SK-N-SH (cell line): ENCODE measurements at regions not wholly inside any gene's neighbourhood (a gene's known extent, or its start where the extent isn't known, plus 50 kb on each side); places are given as distances from the start of the nearest gene placed in this dataset.

ENCODE experiments used
- CHD2 ChIP-seq: fragments of 150-350 bp; IDR thresholded peaks from 2 replicates; pipeline ENCODE4 v1.6.1; 2018; ENCODE audit warnings: low read length; ENCODE audit not compliant: partially characterized antibody
- CTCF ChIP-seq: fragments of 200-600 bp; sonication (generic); IDR thresholded peaks from 2 replicates; pipeline ENCODE4 v1.6.1; 2017; ENCODE audit warnings: antibody characterized with exemption, mild to moderate bottlenecking, moderate library complexity

DNA sequence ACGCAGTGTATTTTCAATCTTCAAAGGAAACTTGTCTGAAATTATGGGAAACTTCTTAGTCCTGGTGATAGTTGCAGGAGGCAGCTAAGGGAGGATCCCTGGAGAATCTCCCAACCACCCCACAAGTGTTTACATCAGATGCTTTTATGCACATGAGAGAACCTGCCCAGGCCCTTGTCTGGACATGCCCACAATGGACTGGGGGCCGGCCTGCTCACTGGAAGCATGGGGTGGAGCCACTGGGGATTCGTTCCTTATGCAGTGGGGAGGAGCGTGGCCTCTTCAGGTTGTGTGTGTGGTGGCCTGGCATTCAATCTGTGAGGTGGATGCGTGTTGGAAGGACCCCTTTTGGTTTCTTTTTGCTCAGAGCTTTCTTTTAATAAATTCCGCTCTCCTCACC is 398.7 kb upstream of the PPP1R2C start:
- no peak for TF ChIP-seq CHD2
- TF ChIP-seq CTCF, result no peak
